Activated CD4-positive, alpha-beta T cell treated with anti-CD3 and anti-CD28 coated beads for 48 hours (primary cell): ENCODE measurements at regions not wholly inside any gene's neighbourhood (a gene's known extent, or its start where the extent isn't known, plus 50 kb on each side); places are given as distances from the start of the nearest gene placed in this dataset.
"Not testable (repeated sequence)": the region's sequence is repeated elsewhere in the genome, so short reads cannot be mapped to it uniquely, and the experiment has no call there.

Experiments
- DNase-seq: peaks from one replicate; pipeline ENCODE4 v3.0.0-alpha.2; 2020

- no peak for DNase-seq
Observed at GRCh38 chr21:15204970-15205286, 140.1 kb upstream of the NRIP1 start.

- DNase-seq, result no peak
Observed at GRCh38 chr21:15206514-15206913, 141.7 kb upstream of the NRIP1 start.

- no peak for DNase-seq
Observed at GRCh38 chr21:15207231-15207630, 142.4 kb upstream of the NRIP1 start.

GRCh38 chr21:15207635-15208370 lies 143.0 kb upstream of the NRIP1 start:
- DNase-seq, result no peak

GRCh38 chr21:15208786-15209185 lies 144.0 kb upstream of the NRIP1 start:
- DNase-seq, result no peak

- DNase-seq, result no peak
Observed at GRCh38 chr21:15209224-15209623, 144.4 kb upstream of the NRIP1 start.

GRCh38 chr21:15210235-15210678 lies 145.5 kb upstream of the NRIP1 start:
- no peak for DNase-seq

- DNase-seq, result no peak
Observed at GRCh38 chr21:15211491-15212133, 146.8 kb upstream of the NRIP1 start.

- no peak for DNase-seq
Observed at GRCh38 chr21:15212206-15212605, 147.4 kb upstream of the NRIP1 start.

- not testable (repeated sequence) for DNase-seq
Observed at GRCh38 chr21:15218476-15218875, 153.7 kb upstream of the NRIP1 start.

GRCh38 chr21:15219039-15219438 lies 154.2 kb upstream of the NRIP1 start:
- no peak for DNase-seq

GRCh38 chr21:15219894-15220293 lies 155.1 kb upstream of the NRIP1 start:
- no peak for DNase-seq

GRCh38 chr21:15221799-15222386 lies 157.1 kb upstream of the NRIP1 start:
- peak; percentile 37 for DNase-seq

GRCh38 chr21:15222707-15223106 lies 157.9 kb upstream of the NRIP1 start:
- DNase-seq, result no peak

- DNase-seq, result no peak
Observed at GRCh38 chr21:15224346-15225086, 159.7 kb upstream of the NRIP1 start.

GRCh38 chr21:15227919-15228318 lies 163.1 kb upstream of the NRIP1 start:
- DNase-seq, result no peak

- DNase-seq, result no peak
Observed at GRCh38 chr21:15229390-15229789, 164.6 kb upstream of the NRIP1 start.

- no peak for DNase-seq
Observed at GRCh38 chr21:15233611-15234010, 168.8 kb upstream of the NRIP1 start.

- DNase-seq, result no peak
Observed at GRCh38 chr21:15236111-15236510, 171.3 kb upstream of the NRIP1 start.

GRCh38 chr21:15240848-15241247 lies 176.0 kb upstream of the NRIP1 start:
- DNase-seq, result no peak

GRCh38 chr21:15241997-15242736 lies 177.4 kb upstream of the NRIP1 start:
- DNase-seq, result no peak

- DNase-seq, result no peak
Observed at GRCh38 chr21:15242906-15243305, 178.1 kb upstream of the NRIP1 start.

GRCh38 chr21:15243406-15243805 lies 178.6 kb upstream of the NRIP1 start:
- no peak for DNase-seq
